ENCODE measurements at regions not wholly inside any gene's neighbourhood (a gene's known extent, or its start where the extent isn't known, plus 50 kb on each side); places are given as distances from the start of the nearest gene placed in this dataset.
A peak's percentile ranks its signal among the peaks of the same experiment; 100 is the strongest.

- no peak for DNase-seq (ENCODE audit: extremely low read depth, low read depth)
Observed at GRCh38 chr17:72360386-72360940, 239.6 kb downstream of the SOX9 start.

- no peak for DNase-seq (ENCODE audit: extremely low read depth, low read depth)
Observed at GRCh38 chr17:72361892-72362291, 241.1 kb downstream of the SOX9 start.

- DNase-seq (ENCODE audit: extremely low read depth, low read depth): no peak
Observed at GRCh38 chr17:72362376-72363088, 241.7 kb downstream of the SOX9 start.

- DNase-seq (ENCODE audit: extremely low read depth, low read depth): no peak
Observed at GRCh38 chr17:72363089-72363610, 242.3 kb downstream of the SOX9 start.

- DNase-seq (ENCODE audit: extremely low read depth, low read depth): no peak
Observed at GRCh38 chr17:72365857-72366414, 245.1 kb downstream of the SOX9 start.

- no peak for DNase-seq (ENCODE audit: extremely low read depth, low read depth)
Observed at GRCh38 chr17:72366626-72367025, 245.8 kb downstream of the SOX9 start.

- no peak for DNase-seq (ENCODE audit: extremely low read depth, low read depth)
Observed at GRCh38 chr17:72368191-72368590, 247.4 kb downstream of the SOX9 start.

GRCh38 chr17:72369366-72369765 is 248.5 kb downstream of the SOX9 start:
- DNase-seq (ENCODE audit: extremely low read depth, low read depth): no peak

GRCh38 chr17:72370819-72371218 is 250.0 kb downstream of the SOX9 start:
- DNase-seq (ENCODE audit: extremely low read depth, low read depth): peak; percentile 38

- no peak for DNase-seq (ENCODE audit: extremely low read depth, low read depth)
Observed at GRCh38 chr17:72372185-72372584, 251.4 kb downstream of the SOX9 start.

- no peak for DNase-seq (ENCODE audit: extremely low read depth, low read depth)
Observed at GRCh38 chr17:72373910-72374741, 253.3 kb downstream of the SOX9 start.

- DNase-seq (ENCODE audit: extremely low read depth, low read depth): no peak
Observed at GRCh38 chr17:72376526-72377345, 255.9 kb downstream of the SOX9 start.

- DNase-seq (ENCODE audit: extremely low read depth, low read depth): no peak
Observed at GRCh38 chr17:72378414-72379390, 257.9 kb downstream of the SOX9 start.

GRCh38 chr17:72379516-72379915 is 258.7 kb downstream of the SOX9 start:
- no peak for DNase-seq (ENCODE audit: extremely low read depth, low read depth)

GRCh38 chr17:72380120-72380519 is 259.3 kb downstream of the SOX9 start:
- no peak for DNase-seq (ENCODE audit: extremely low read depth, low read depth)

GRCh38 chr17:72380737-72381136 is 259.9 kb downstream of the SOX9 start:
- no peak for DNase-seq (ENCODE audit: extremely low read depth, low read depth)

- DNase-seq (ENCODE audit: extremely low read depth, low read depth): no peak
Observed at GRCh38 chr17:72381597-72382397, 261.0 kb downstream of the SOX9 start.

GRCh38 chr17:72382971-72383722 is 262.3 kb downstream of the SOX9 start:
- no peak for DNase-seq (ENCODE audit: extremely low read depth, low read depth)
